ENCODE measurements at regions not wholly inside any gene's neighbourhood (a gene's known extent, or its start where the extent isn't known, plus 50 kb on each side); places are given as distances from the start of the nearest gene placed in this dataset.

DNA sequence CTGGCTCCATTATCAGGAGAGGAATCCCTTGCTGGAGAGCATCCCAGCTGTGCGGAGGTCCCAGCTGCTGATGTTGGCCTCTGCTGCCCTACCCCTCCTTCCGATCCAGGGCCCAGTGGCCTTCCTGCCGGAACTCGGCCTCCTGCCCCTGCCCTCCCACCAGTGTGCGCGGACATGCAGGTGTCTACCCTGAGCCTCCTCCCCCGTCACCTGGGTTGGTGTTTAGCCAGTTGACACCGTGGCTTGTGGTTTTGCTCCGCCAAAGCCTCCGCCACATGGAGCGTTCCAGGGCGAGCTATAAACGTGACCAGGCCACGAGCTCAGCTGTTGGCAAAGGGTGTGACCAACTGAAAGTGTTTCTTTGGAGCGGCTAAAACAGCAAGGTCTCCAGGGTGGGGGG is 1104.3 kb downstream of the BCL11B start:
- no peak for DNase-seq (ENCODE audit: low spot score)

DNA sequence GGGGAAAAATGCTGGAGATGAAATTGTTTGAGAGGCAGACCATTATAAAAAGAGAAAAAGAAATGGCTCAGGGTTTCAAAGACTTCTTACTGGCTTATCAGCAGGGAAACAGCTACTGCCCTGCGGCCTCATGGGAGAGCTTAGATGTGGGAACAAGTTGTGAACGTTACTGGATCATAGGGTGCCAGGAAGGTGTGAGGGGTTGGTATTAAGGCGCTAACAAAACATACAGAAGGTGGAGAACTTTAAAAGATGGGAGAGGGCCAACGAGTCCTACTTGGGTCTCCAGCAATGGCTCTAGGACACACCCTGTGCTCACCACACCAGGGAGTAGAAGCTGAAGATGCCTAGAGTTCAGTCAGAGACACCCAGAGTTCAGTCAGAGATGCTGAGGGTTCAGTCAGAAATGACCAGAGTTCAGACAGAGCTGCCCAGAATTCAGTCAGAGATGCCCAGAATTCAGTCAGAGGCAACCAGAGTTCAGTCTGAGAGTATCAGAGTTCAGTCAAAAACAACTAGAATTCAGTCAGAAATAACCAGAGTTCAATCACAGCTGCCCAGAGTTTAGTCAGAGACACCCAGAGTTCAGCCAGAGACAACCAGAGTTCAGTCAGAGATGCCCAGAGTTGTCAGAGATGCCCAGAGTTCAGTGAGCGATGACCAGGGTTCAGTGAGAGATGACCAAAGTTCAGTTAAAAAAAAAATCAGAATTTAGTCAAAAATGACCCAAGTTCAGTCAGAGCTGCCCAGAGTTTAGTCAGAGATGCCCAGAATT is 1103.6 kb downstream of the BCL11B start:
- DNase-seq (ENCODE audit: low spot score), result no peak

DNA sequence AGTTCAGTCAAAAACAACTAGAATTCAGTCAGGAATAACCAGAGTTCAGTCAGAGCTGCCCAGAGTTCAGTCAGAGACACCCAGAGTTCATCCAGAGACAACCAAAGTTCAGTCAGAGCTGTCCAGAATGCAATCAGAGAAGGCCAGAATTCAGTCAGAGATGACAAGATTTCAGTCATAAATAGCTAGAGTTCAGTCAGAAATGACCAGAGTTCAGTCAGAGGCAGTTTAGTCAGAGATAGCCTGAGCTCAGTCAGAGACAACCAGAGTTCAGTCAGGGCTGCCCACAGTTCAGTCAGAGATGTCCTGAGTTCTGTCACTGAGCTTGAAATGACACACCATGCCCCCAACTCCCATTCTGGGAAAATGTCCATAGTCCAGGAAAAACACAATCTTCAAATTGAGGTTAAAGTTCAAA is 1102.8 kb downstream of the BCL11B start:
- no peak for DNase-seq (ENCODE audit: low spot score)

DNA sequence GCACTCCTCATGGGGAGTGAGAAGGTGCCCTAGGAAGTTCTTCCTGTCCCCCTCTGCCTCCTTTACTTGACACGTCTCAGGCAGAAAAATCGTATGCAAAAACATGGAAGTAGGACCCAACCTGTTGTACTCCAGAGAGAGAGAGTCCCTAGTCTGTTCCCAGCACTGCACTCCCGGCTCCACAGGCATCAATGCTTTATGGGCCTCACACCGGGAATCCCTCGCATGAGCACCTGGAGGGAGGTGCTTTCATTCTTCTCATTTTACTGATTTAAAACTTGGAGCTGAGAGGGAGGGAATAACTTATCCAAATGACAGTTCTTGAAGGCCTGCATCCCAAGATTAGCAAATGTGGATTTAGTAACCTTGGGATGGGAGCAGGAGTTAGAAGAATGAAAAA is 1101.4 kb downstream of the BCL11B start:
- no peak for DNase-seq (ENCODE audit: low spot score)

DNA sequence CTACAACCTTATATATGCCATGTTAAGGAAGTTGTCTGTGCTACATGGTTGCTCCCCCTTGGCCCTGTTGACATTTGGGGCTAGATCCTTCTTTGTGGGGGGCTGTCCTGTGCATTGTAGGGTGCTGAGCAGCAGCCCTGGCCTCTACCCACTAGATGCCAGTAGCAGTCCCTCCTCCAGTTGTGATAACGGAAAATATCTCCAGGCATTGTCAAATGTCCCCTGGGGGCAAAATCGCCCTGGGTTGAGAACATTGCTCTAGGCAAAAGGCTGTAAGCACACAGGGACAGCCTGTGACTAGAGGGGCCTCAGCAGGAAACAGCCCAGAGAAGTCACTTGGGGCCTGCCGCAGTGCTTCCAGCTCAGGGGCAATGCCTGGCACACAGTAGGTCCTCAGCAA is 1100.3 kb downstream of the BCL11B start:
- no peak for DNase-seq (ENCODE audit: low spot score)

DNA sequence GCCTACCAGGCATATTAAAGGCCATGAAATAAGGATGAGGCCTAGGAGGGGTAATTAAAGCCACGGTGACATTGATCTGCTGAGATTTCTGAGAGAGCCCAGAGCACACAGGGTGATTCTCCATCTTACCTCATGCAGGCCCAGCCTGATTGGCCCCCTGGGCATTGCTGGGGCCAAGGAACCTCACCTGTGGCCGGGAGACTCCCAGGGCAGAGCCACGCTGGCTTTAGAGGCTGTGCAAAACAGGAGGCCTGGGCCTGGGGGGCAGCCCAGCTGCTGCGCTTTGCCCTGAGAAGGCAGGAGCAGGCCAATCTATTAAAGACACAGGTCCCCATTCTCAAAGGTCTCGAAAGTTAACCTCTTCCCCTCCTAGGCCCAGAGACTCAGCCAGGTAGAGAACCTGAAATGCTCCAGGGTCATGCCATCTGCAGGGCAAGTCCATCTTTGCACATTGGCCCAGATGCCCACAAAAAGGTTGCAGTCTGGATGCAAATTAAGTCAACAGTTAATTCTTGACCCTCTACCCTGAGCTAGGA is 1099.7 kb downstream of the BCL11B start:
- no peak for DNase-seq (ENCODE audit: low spot score)

DNA sequence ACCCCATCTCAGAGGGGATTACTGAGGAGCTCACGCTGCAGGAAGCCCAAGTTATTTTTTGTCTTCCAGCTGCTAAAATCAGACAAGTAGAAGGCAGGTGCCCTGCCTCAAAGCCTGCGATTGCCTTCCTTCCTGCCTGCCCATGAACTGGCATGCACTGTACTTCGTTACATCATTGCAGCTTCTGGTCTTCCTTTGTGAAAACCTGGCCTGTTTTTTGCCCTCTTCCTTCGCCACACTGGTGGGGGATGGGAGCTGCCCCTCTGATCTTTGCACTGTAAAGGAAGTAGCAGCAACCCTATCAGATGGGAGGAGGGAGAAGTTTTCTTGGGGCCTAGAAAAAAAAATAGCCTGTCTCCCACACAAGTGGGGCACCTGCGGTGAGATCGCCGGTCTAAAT is 1098.7 kb downstream of the BCL11B start:
- no peak for DNase-seq (ENCODE audit: low spot score)

DNA sequence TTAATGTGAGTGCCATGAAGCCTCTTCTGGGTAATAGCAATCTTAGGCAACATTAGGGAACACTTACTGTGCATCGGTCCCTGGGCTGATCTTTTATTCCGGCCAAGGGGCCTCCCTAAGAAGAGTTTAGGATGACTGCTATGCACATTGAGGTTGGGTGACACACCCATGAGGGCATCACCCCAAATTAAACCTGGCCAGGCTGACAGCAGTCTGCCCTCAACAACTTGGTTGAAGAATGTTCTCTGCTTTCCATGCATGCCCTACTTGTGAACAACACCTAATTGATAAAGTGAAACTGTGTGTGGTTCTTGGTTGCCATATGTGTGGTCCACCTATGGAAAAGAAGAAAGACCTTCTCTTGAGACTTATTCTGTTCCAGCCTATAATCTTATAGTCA is 1098.0 kb downstream of the BCL11B start:
- DNase-seq (ENCODE audit: low spot score), result no peak

DNA sequence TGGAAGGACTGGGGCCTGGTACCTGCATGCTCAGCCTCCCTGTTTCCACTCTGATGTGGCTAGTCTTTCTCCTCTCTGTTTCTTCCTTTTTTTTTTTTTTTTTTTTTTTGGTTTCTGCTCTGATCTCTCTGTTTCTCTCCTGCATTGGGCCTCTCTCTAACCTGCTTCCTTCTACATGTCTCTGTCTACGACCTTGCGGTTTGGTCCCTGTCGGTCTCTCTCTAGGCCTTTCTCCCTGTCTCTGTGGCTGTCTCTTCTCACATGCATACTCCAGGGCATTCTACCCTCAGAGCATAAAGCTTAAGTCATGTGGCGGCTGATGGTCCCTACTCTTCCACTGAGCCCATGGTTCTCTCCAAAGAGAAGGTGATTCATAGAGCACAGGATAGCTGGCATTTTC is 1096.6 kb downstream of the BCL11B start:
- no peak for DNase-seq (ENCODE audit: low spot score)

DNA sequence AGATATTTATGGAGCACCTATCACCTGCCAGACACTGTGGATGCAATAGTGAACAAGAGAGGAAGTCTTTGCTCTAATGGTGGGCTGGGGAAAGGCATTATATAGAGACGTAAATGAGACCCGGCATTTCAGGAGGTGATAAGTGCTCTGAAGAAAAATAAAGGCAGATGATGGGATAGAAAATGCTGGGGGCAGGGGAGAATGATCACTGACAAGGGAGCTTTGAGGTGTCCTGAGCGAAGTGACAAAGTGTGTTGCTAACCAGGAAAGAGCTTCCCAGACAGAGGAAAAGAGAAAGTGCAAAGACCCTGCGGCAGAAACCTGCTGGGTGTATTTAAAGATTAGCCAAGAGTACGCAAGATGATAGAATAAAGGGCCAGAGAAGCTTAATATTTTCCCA is 1096.1 kb downstream of the BCL11B start:
- DNase-seq (ENCODE audit: low spot score), result no peak

DNA sequence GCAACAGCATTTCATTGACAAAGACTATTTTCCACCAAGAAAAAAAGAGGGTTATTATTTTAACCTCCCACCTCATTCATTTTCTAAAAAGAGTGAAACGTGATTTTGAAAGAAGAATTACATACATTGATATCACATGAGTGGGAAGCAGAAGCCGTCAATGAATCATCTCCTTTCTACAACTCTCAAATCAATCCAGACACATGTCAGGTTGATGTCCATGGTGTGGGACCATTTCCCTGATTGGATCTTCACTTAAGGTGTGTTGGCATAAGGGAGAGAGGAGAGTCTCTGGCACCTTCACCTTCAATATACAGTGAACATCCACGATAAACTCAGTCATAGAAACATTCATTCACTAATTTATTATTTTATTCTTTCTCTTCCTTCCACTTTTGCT is 1095.1 kb downstream of the BCL11B start:
- no peak for DNase-seq (ENCODE audit: low spot score)

DNA sequence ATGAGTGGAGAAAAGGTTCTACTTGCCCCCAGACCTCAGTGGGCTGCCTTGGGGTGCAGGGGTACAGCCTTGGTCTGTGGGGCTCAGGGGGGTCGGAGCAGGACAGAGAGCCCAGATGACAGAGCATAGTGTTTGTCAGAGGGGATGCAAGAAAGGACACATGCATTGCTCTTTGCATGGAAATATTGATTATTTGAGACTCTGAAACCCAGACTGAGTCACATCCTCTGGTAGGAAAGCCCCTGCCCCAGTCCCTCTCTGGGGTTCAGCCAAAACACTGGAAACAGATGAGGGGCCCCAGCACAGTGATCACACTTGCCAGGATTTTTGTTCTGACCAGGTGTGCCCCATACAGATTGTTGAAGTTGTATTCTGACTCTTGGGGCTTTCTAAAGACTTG is 1094.4 kb downstream of the BCL11B start:
- no peak for DNase-seq (ENCODE audit: low spot score)

DNA sequence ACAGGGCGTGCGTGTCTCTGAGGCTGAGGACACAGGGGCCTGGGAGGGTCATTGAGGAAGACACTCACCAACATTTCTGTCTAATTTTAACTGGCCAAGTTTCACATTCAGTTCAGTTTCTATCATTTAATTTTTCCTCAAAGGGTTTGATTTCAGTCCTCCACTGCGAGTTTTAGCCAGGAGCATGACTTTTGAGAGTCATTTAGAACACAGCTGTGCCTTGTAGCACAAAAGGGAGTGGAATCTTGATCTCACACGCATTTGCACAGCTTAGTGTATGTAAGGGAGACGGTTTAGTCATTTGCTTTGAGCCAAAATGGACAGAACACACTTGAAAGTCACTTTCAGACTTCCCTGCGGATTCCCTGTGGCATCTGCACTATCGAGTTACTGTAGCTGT is 1090.8 kb downstream of the BCL11B start:
- DNase-seq (ENCODE audit: low spot score), result no peak

DNA sequence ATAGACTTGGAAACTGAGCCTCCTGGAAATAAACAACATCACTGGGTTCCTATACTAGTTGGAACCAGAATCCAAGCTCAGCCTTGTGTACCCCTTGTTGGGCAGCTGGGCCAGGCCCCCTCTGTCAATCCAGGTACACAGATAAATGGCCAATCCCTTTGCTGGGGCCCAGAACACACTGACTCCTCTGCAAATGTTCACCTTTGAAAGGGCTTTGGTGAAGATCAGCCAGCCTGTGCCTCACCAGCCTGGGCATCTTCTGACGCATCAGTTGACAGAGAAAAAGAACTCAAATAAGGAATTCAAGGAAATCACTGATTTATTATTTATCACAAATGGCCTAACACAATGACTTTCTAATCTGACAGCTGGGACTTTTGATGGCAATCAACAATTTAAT is 1090.2 kb downstream of the BCL11B start:
- no peak for DNase-seq (ENCODE audit: low spot score)

DNA sequence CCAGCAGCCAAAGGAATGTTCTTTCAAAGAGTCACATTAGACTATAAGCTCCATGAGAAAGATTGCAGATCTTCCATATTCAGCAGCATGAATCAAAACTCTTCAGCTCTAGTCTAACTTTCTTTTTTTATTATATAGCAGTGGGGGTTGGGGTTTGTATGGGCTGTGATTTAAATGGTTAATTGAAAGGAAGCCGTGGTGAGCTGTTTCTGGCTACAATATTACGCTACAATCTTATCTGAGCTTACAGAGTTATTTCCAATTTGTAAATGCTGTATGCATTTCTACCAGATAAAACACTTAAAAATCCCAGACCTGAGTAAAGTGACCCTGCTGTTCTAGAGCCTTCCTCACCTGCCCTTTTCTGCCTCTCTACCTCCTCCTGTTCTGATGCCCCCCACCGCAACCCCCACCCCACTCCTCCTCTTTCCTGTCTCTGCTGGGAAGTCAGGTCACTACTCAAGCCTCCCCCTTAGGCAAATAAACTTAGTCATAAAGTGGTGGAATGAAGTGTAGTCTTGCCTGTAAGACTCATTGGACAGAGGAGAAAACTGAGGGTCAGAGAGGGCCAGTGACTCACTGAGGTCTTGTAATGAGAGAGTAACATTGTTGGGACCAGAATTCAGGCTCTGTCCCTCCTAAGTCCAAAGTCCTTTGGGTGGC is 1089.5 kb downstream of the BCL11B start:
- DNase-seq (ENCODE audit: low spot score), result no peak

DNA sequence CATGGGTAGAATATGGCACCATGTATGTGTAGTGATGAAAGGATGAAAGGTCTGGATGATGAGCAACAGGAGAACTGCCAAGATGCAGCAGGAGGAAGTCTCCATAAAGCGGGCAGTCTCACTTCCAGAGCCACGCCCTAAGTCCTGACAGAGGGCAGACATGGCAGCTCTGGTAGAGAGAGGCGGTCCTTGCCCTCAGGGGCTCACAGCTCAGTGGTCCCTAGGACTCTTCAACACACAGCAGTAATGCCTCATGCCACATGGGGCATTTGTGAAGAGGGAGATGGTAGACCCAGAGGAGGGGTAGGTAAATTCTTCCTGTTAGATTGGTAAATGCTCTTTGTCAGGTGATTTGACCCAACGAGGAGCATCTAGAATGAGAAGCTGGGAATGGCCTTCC is 1088.4 kb downstream of the BCL11B start:
- DNase-seq (ENCODE audit: low spot score), result no peak

DNA sequence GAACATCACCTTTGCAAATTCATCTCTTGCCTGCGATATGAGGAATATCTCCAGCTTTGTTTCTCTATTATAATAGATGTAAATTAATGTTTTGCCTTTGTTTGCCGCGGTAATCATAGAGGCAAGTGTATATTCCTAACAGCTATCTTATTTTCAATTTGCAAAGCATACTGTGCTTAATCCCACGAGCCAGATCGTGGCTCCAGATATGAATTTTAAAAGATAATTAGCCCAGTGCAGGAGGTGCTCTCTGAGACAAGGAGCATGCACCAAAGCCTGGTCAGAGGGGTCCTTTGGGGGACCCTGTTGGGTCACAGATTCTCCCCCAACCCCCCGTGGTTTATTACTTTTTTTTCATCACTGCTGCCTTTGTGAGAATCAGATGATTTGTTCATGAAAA is 1087.5 kb downstream of the BCL11B start:
- no peak for DNase-seq (ENCODE audit: low spot score)

DNA sequence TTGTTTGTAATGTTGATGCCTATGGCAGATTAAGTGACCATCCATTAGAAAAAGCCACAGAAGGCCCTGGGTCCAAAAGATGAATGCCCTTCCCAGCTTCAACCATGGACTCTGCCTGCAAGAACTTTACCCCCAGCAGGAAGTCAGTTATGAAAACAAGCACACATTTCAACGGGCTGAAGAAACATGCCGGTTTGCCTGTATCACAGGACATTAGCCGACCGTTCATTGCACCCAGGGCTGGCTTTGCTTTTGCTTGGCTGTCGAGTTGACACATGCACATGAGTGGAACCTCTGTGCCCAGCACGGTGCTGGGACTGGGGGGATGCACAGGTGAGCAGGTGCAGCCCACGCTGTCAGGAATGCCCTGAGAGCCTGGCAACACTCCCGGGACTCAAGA is 1087.0 kb downstream of the BCL11B start:
- DNase-seq (ENCODE audit: low spot score), result no peak

DNA sequence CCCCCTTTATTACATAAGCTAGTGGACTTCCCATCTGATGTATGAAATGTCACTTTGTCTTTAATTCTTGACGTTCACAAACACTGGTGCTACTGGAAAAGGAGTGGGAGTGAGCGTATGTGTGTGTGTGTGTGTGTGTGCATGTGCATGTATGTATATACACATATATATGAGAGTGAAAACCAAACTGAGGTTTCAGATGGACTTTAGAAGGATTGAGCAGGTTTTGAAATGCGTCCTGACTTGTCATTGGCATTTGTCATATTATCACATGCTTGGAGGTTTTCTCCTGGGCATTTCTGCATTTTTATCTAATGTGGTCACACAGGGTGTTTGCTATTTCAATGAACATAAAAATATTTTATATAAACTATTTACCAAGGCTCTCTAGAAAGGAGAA is 1085.9 kb downstream of the BCL11B start:
- no peak for DNase-seq (ENCODE audit: low spot score)

DNA sequence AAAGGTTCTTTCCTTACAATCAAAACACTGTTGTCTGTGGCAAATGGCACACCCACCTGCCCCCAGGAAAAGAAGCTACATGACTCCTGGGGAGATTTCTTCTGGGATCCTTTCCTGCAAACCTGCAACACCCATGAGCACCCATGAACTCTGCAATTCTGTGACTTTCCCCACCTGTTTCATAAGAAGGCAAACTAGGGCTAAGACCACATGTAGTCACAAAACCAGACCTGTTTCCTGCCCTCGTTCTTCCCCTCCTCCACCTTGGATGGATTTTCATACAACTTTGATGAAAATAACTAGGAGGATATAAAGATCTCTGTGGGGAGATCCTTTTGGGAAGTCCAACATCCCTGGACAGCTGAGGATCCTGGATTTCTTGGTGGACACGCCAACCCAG is 1084.7 kb downstream of the BCL11B start:
- DNase-seq (ENCODE audit: low spot score), result no peak

DNA sequence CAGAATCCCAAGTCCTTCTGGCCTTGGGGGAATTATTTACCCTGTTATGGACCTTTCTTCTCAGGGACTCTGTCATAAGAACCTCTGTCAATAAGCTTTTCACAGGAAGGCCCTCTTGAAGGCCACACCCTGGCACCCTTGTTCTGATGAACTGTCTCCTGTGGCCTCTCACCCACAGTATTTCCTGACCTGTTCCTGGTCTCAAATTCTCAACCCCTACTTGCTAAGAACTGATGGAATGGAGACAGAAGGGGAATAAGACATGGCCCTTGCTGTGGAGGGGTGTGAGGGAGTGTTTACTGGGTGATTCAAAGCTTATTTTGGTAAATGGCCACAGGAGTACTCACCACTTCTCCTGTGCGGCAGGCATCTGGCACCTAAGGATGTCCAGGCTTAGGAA is 1082.9 kb downstream of the BCL11B start:
- DNase-seq (ENCODE audit: low spot score), result no peak

DNA sequence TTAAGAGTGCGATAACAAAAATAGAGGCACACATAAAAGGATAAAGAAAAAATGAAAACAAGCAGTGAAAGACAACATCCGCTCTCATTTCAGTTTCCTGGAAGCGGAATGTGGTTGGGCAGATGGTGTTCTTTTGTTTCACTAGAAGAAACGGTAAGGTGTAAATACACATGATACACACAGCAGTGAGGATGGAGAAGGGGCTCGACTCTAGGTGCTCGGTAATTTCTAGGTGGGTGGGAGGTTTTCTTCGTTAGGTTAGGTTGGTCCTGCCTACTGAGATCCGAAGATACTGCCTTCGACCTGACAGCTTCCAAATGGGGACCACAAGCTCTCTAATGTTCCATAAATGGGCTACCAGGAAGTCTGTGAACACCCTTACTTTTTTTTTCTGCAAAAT is 1082.5 kb downstream of the BCL11B start:
- no peak for DNase-seq (ENCODE audit: low spot score)

DNA sequence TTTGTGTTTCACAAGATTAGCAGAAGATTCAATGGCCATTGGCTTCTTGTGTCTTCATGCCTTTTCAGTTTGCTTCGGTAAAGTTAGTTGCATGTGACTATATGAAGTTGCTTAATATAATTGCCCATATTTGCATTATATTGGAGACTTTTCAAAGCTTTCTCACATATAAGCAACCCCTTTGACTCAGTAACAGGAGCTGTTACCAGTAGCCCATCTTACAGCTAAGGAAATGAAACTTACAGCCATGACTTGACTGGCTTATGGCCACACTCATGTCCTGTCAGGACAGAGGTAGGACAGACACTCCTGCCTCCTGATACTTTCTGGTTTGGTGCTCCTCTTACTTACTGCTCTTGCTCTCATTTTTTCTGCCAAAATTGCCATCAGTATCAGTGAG is 1082.1 kb downstream of the BCL11B start:
- DNase-seq (ENCODE audit: low spot score), result no peak

DNA sequence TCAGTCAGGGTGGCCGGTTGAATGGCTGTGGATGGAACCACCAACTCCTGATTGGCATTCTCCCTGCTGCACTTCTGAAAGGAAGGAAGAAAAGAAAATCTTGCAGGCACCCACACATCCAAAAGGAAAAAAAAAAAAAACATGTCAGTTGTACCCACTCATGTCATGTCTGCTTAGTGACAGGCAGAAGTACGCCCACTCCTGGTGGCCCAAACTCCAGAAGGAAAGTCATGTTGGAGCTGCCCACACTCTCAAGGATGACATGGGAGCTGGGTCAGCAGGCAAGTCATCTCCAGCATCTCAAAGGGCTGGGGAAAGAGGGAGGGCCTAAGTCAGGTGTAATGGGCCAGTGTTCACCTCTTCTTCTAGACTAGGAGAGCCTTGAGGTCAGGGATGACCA is 1079.1 kb downstream of the BCL11B start:
- no peak for DNase-seq (ENCODE audit: low spot score)

All from AG08395 (cell line).